PC-9 (cell line): ENCODE measurements at regions not wholly inside any gene's neighbourhood (a gene's known extent, or its start where the extent isn't known, plus 50 kb on each side); places are given as distances from the start of the nearest gene placed in this dataset.

Source experiments
- BruUV-seq: library from RNA; stranded (reverse); fragments of 400-500 nt; replicated peaks from 2 replicates; lab custom pipeline; 2021; lab: Mats Ljungman, UMichigan
- CTCF ChIA-PET: fragments of 300-600 bp; sonication (Branson Sonifier 250); formaldehyde crosslinking; loops from one replicate; lab custom pipeline; 2022; ENCODE audit warnings: antibody characterized with exemption; lab: Charles Lee
- POLR2A ChIA-PET: fragments of 300-600 bp; sonication (Branson Sonifier 250); formaldehyde crosslinking; loops from one replicate; lab custom pipeline; 2022; ENCODE audit warnings: antibody characterized with exemption; ENCODE audit not compliant: unreplicated experiment; lab: Charles Lee
- DNase-seq, 2 experiments: peaks; one replicate each; pipeline versions ENCODE4 v3.0.0 to v3.0.0-alpha.2; 2015 to 2022; ENCODE audit warnings: mixed read lengths in 1 of 2
- H2AFZ ChIP-seq: fragments of 200-600 bp; sonication (generic); 2 replicates; pipeline ENCODE4 v1.8.1; 2017; ENCODE audit warnings: antibody characterized with exemption
- H3F3A ChIP-seq: fragments of 200-600 bp; sonication (generic); 2 replicates; pipeline ENCODE4 v1.8.1; 2017; ENCODE audit warnings: antibody characterized with exemption, mild to moderate bottlenecking, low read depth; ENCODE audit not compliant: insufficient read depth
- H3K27ac ChIP-seq: fragments of 200-600 bp; sonication (generic); 2 replicates; pipeline ENCODE4 v1.6.1; 2016; ENCODE audit warnings: mixed run types
- H3K27me3 ChIP-seq: fragments of 200-600 bp; sonication (generic); 2 replicates; pipeline ENCODE4 v1.6.1; 2016; ENCODE audit warnings: low read depth, mixed run types; ENCODE audit not compliant: insufficient read depth
- H3K36me3 ChIP-seq: fragments of 200-600 bp; sonication (generic); 2 replicates; pipeline ENCODE4 v1.6.1; 2016; ENCODE audit warnings: low read depth, mixed run types
- H3K4me1 ChIP-seq: fragments of 200-600 bp; sonication (generic); replicated peaks from 2 replicates; pipeline ENCODE4 v1.6.1; 2016; ENCODE audit warnings: mixed run types; ENCODE audit not compliant: insufficient read depth
- H3K4me2 ChIP-seq: fragments of 200-600 bp; sonication (generic); 2 replicates; pipeline ENCODE4 v1.6.1; 2017; ENCODE audit warnings: mixed run types
- H3K4me3 ChIP-seq: fragments of 200-600 bp; sonication (generic); 2 replicates; pipeline ENCODE4 v1.6.1; 2016; ENCODE audit warnings: mixed run types
- H3K79me2 ChIP-seq: fragments of 200-600 bp; sonication (generic); 2 replicates; pipeline ENCODE4 v1.6.1; 2017; ENCODE audit warnings: low read depth, mixed run types
- H3K9me2 ChIP-seq: fragments of 200-600 bp; sonication (generic); 2 replicates; pipeline ENCODE4 v1.8.1; 2017; ENCODE audit warnings: mild to moderate bottlenecking; ENCODE audit not compliant: insufficient read depth
- H3K9me3 ChIP-seq: fragments of 200-600 bp; sonication (generic); 2 replicates; pipeline ENCODE4 v1.8.1; 2016; ENCODE audit warnings: low read depth; ENCODE audit not compliant: insufficient read depth
- H4K20me1 ChIP-seq: fragments of 200-600 bp; sonication (generic); 2 replicates; pipeline ENCODE4 v1.8.1; 2017; ENCODE audit not compliant: insufficient read depth
- CTCF ChIP-seq: fragments of 200-600 bp; sonication (generic); conservative IDR thresholded peaks from 2 replicates; pipeline ENCODE4 v1.6.1; 2017; ENCODE audit warnings: mixed run types, antibody characterized with exemption, mild to moderate bottlenecking, moderate library complexity
- EZH2 ChIP-seq: fragments of 200-600 bp; sonication (generic); IDR thresholded peaks from 2 replicates; pipeline ENCODE4 v1.8.0; 2017; ENCODE audit warnings: antibody characterized with exemption, low read depth
- intact Hi-C: fragments of 100-400 bp; cut with micrococcal nuclease; formaldehyde crosslinking; loops from one replicate; pipeline ENCODE4 v1.10.0; 2022; ENCODE audit not compliant: unreplicated experiment

GRCh38 chr7:46854958-46855473, 726.9 kb downstream of the TNS3 start:
- CTCF ChIA-PET, result interaction anchor here (0.5 to 0.7 kb wide), 2 partner anchors 274 to 982 kb away, joined by 3 to 5 read pairs; no protein-coding TSS in a partner anchor
- BruUV-seq, result no TSS peak
- H3K9me2 ChIP-seq, result no peaks in the 10 kb centered on the region

GRCh38 chr7:46853451-46853850, 728.5 kb downstream of the TNS3 start:
- DNase-seq, result no peak
- H2AFZ ChIP-seq, result no peak overlapping the region
- no peaks in the 10 kb centered on the region for H4K20me1 ChIP-seq
- intact Hi-C loops, result no loop called here
- H3K27ac ChIP-seq, result no peak overlapping the region
- BruUV-seq, result no TSS peak
- no peaks in the 10 kb centered on the region for H3K4me1 ChIP-seq
- TF ChIP-seq EZH2 (no peak), CTCF (no peak)
- ChIA-PET POLR2A (no interaction called here), CTCF (no interaction called here)
- no peak overlapping the region for H3K4me3 ChIP-seq
- H3K4me2 ChIP-seq, result no peak overlapping the region
- no peaks in the 10 kb centered on the region for H3K9me2 ChIP-seq
- no peaks in the 10 kb centered on the region for H3K36me3 ChIP-seq
- H3K79me2 ChIP-seq, result no peaks in the 10 kb centered on the region
- H3K27me3 ChIP-seq, result no peaks in the 10 kb centered on the region
- no peaks in the 10 kb centered on the region for H3K9me3 ChIP-seq
- no peaks in the 10 kb centered on the region for H3F3A ChIP-seq

More at GRCh38 chr7:46854958-46855473, 726.9 kb downstream of the TNS3 start:
- Histone ChIP-seq H2AFZ (no peak overlapping the region), H3K4me3 (no peak overlapping the region), H3K36me3 (no peaks in the 10 kb centered on the region), H4K20me1 (no peaks in the 10 kb centered on the region), H3K27ac (no peak overlapping the region), H3F3A (no peaks in the 10 kb centered on the region), H3K79me2 (no peaks in the 10 kb centered on the region), H3K27me3 (no peaks in the 10 kb centered on the region), H3K4me1 (no peaks in the 10 kb centered on the region), H3K4me2 (no peak overlapping the region), H3K9me3 (no peaks in the 10 kb centered on the region)
- POLR2A ChIA-PET, result interaction anchor here (0.6 kb wide), 1 partner anchor 934 kb away, joined by 5 read pairs; no protein-coding TSS in a partner anchor
- no peak for DNase-seq
- TF ChIP-seq EZH2, result no peak
- TF ChIP-seq CTCF, result no peak; the same call in 1 of the 2 replicates
- intact Hi-C loops, result no loop called here

GRCh38 chr7:46852795-46853194, 729.1 kb downstream of the TNS3 start:
- Histone ChIP-seq H3K9me2 (no peaks in the 10 kb centered on the region), H3K4me3 (no peak overlapping the region), H3K4me2 (no peak overlapping the region), H3K36me3 (no peaks in the 10 kb centered on the region), H3K27me3 (no peaks in the 10 kb centered on the region), H4K20me1 (no peaks in the 10 kb centered on the region), H3K4me1 (no peaks in the 10 kb centered on the region), H2AFZ (no peak overlapping the region), H3K27ac (no peak overlapping the region), H3K79me2 (no peaks in the 10 kb centered on the region), H3F3A (no peaks in the 10 kb centered on the region), H3K9me3 (no peaks in the 10 kb centered on the region)
- TF ChIP-seq EZH2 (no peak), CTCF (no peak)
- ChIA-PET POLR2A (no interaction called here), CTCF (no interaction called here)
- no TSS peak for BruUV-seq
- intact Hi-C loops, result no loop called here
- no peak for DNase-seq
